ENCODE measurements at regions not wholly inside any gene's neighbourhood (a gene's known extent, or its start where the extent isn't known, plus 50 kb on each side); places are given as distances from the start of the nearest gene placed in this dataset.

DNA sequence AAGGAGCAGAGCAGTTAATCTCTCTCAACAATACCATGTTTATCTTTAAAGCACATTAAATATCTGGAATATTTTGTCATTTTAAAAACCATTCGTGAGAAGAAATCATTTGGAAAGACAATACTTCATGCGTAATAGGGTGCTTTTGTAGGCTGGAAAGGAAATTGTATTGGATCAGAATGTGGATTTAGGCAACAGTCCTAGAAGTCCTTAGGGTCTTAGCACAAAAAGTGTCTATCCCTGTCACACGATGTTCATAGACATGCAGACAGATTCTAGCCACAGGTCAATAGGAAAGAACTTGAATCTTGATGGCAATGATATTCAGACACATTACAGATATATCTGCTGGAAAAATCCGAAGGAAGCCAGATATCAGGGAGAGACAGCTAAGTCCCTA, 156.0 kb downstream of the KCTD12 start:
- TF ChIP-seq, protein P1, sequence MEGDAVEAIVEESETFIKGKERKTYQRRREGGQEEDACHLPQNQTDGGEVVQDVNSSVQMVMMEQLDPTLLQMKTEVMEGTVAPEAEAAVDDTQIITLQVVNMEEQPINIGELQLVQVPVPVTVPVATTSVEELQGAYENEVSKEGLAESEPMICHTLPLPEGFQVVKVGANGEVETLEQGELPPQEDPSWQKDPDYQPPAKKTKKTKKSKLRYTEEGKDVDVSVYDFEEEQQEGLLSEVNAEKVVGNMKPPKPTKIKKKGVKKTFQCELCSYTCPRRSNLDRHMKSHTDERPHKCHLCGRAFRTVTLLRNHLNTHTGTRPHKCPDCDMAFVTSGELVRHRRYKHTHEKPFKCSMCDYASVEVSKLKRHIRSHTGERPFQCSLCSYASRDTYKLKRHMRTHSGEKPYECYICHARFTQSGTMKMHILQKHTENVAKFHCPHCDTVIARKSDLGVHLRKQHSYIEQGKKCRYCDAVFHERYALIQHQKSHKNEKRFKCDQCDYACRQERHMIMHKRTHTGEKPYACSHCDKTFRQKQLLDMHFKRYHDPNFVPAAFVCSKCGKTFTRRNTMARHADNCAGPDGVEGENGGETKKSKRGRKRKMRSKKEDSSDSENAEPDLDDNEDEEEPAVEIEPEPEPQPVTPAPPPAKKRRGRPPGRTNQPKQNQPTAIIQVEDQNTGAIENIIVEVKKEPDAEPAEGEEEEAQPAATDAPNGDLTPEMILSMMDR (IDR thresholded peaks at IDR 0.05), result no peak
- no peak for TF ChIP-seq POLR2A (IDR thresholded peaks at IDR 0.05)

Measured in testis (tissue), 2 donors.